K562 (cell line): ENCODE measurements at regions not wholly inside any gene's neighbourhood (a gene's known extent, or its start where the extent isn't known, plus 50 kb on each side); places are given as distances from the start of the nearest gene placed in this dataset.

ENCODE experiments used
- ATAC-seq: fragments of 200-7000 bp; cut with Tn5 transposase; 3 replicates; pipeline ENCODE4 v1.9.1; 2020; ENCODE audit warnings: moderate library complexity
- BruUV-seq: library from RNA; stranded (reverse); fragments of 400-500 nt; replicated peaks from 2 replicates; lab custom pipeline; 2021; lab: Mats Ljungman, UMichigan
- CTCF ChIA-PET: fragments of 300-600 bp; formaldehyde crosslinking; extraction: SDS; loops from one replicate; lab custom pipeline; 2021; ENCODE audit warnings: low intra/inter-chr PET ratio; lab: Yijun Ruan, JAX
- POLR2A ChIA-PET: fragments of 300-600, 350-650 bp; sonication (Branson Sonifier 250); formaldehyde crosslinking; extraction: SDS; loops from one replicate; lab custom pipeline; 2021; ENCODE audit warnings: antibody characterized with exemption, inconsistent platforms; lab: Yijun Ruan, JAX
- DNase-seq, 4 experiments: peaks; one replicate each; pipeline versions ENCODE4 v3.0.0 to v3.0.0-alpha.2; 2011 to 2018; ENCODE audit warnings: low spot score in 3 of 4, mixed read lengths in 3 of 4; ENCODE audit errors: extremely low read depth in 1 of 4
- FAIRE-seq: peaks from 2 replicates; lab custom pipeline; 2011; peaks lifted over from hg19 to GRCh38; lab: Jason Lieb, UNC
- H2AFZ ChIP-seq: 2 replicates; pipeline ENCODE4 v1.6.0; 2011; ENCODE audit warnings: low read depth, low read length, control low read depth, inconsistent platforms
- H3K27ac ChIP-seq: fragments of 200-600 bp; 3 replicates; pipeline ENCODE4 v1.8.0; 2011; ENCODE audit warnings: low read depth, mild to moderate bottlenecking, control low read depth, inconsistent platforms, low read length, moderate library complexity, mixed read lengths; ENCODE audit errors: extremely low read depth
- H3K27me3 ChIP-seq, 2 experiments: fragments of 300-600 bp in 1 of 2; 2 replicates in 1 of 2; 3 replicates in 1 of 2; pipeline versions ENCODE4 v1.6.0 to v1.8.0; 2011; ENCODE audit warnings: inconsistent platforms in 2 of 2, low read length in 2 of 2, mild to moderate bottlenecking in 1 of 2, mixed read lengths in 1 of 2, moderate library complexity in 1 of 2; ENCODE audit not compliant: control insufficient read depth in 2 of 2, insufficient read depth in 2 of 2
- H3K36me3 ChIP-seq: fragments of 300-600 bp; 3 replicates; pipeline ENCODE4 v1.8.0; 2011; ENCODE audit warnings: mild to moderate bottlenecking, low read length, inconsistent platforms; ENCODE audit not compliant: control insufficient read depth, insufficient read depth
- H3K4me1 ChIP-seq, 2 experiments: fragments of 200-600 bp in 1 of 2; replicated peaks in 1 of 2; 2 replicates in 1 of 2; 3 replicates in 1 of 2; pipeline versions ENCODE4 v1.5.1 to v1.8.0; 2011; ENCODE audit warnings: inconsistent platforms in 2 of 2, low read length in 2 of 2, mild to moderate bottlenecking in 1 of 2, mixed read lengths in 1 of 2, moderate library complexity in 1 of 2; ENCODE audit not compliant: control insufficient read depth in 2 of 2, insufficient read depth in 2 of 2
- H3K4me2 ChIP-seq: 2 replicates; pipeline ENCODE4 v1.6.1; 2011; ENCODE audit warnings: low read length, control low read depth, inconsistent platforms, mixed read lengths; ENCODE audit not compliant: insufficient read depth
- H3K4me3 ChIP-seq: fragments of 200-600 bp; sonication (generic), shearing (Covaris generic); 2 replicates; pipeline ENCODE4 v1.5.1; 2016; ENCODE audit warnings: control low read depth, inconsistent platforms
- H3K79me2 ChIP-seq: fragments of 200-600 bp; 3 replicates; pipeline ENCODE4 v1.8.0; 2011; ENCODE audit warnings: low read length, inconsistent platforms; ENCODE audit not compliant: control insufficient read depth, insufficient read depth
- H3K9ac ChIP-seq, 2 experiments: 2 replicates each; pipeline versions ENCODE4 v1.6.0 to v1.6.1; 2011; ENCODE audit warnings: low read depth in 2 of 2, low read length in 2 of 2, control low read depth in 1 of 2, inconsistent platforms in 1 of 2, mild to moderate bottlenecking in 1 of 2, mixed read lengths in 1 of 2; ENCODE audit not compliant: insufficient read depth in 1 of 2
- H3K9me1 ChIP-seq: one replicate; pipeline ENCODE4 v1.6.0; 2011; ENCODE audit warnings: inconsistent platforms, mild to moderate bottlenecking, low read length, moderate library complexity; ENCODE audit not compliant: control insufficient read depth, insufficient read depth
- H3K9me3 ChIP-seq: replicated peaks from 2 replicates; pipeline ENCODE4 v1.5.1; 2011; ENCODE audit warnings: low read depth, low read length, inconsistent platforms; ENCODE audit not compliant: control insufficient read depth, insufficient read depth
- H4K20me1 ChIP-seq: replicated peaks from 2 replicates; pipeline ENCODE4 v1.6.1; 2011; ENCODE audit warnings: low read length, inconsistent platforms, mixed read lengths; ENCODE audit not compliant: control insufficient read depth, insufficient read depth
- AFF1 ChIP-seq, 2 experiments: fragments of 450-650 bp; IDR thresholded peaks; 2 replicates each; pipeline ENCODE4 v1.6.1; 2018; ENCODE audit warnings: mild to moderate bottlenecking in 2 of 2, low read depth in 1 of 2; ENCODE audit not compliant: partially characterized antibody in 2 of 2
- HMG20B ChIP-seq: fragments of 250-450 bp; sonication (Bioruptor Pico); IDR thresholded peaks from 2 replicates; pipeline ENCODE4 v1.5.0; 2021; ENCODE audit warnings: mild to moderate bottlenecking
- HNRNPK ChIP-seq: fragments of 200-400 bp; formaldehyde crosslinking; IDR thresholded peaks from one replicate; pipeline ENCODE4 v1.6.1; 2018; ENCODE audit warnings: mild to moderate bottlenecking, low read depth, low read length; ENCODE audit not compliant: poor library complexity, severe bottlenecking
- KAT8 ChIP-seq: fragments of 450-650 bp; IDR thresholded peaks from 2 replicates; pipeline ENCODE4 v1.6.1; 2016; ENCODE audit warnings: low read depth, mild to moderate bottlenecking
- MXI1 ChIP-seq: IDR thresholded peaks from 2 replicates; pipeline ENCODE4 v1.6.1; 2011; ENCODE audit warnings: low read depth, mild to moderate bottlenecking, improper control_type of control experiment, low read length
- NFIX ChIP-seq: fragments of 250-450 bp; sonication (Bioruptor Pico); IDR thresholded peaks from 2 replicates; pipeline ENCODE4 v1.4.0; 2020; ENCODE audit warnings: low read depth, mild to moderate bottlenecking, moderate library complexity
- POLR2B ChIP-seq: fragments of 450-650 bp; IDR thresholded peaks from 2 replicates; pipeline ENCODE4 v1.6.1; 2018; ENCODE audit warnings: low read depth; ENCODE audit not compliant: partially characterized antibody
- RFX5 ChIP-seq: IDR thresholded peaks from 2 replicates; pipeline ENCODE4 v1.6.1; 2011; ENCODE audit warnings: low read depth, mild to moderate bottlenecking, improper control_type of control experiment, low read length
- YBX1 ChIP-seq: fragments of 450-650 bp; IDR thresholded peaks from 2 replicates; pipeline ENCODE4 v1.7.1; 2016; ENCODE audit warnings: mild to moderate bottlenecking
- ZNF282 ChIP-seq: sonication (generic); formaldehyde crosslinking; IDR thresholded peaks from 2 replicates; pipeline ENCODE4 v1.8.1; 2023; ENCODE audit warnings: missing genetic modification reagents
- WGBS: fragments of 100-300 bp; shearing (Covaris generic); methylation state at CpG from one replicate; pipeline ENCODE4 v1.1.6; 2016; ENCODE audit warnings: low coverage, mixed read lengths; ENCODE audit not compliant: insufficient coverage; ENCODE audit errors: missing lambda C conversion rate; 5-methylcytosine and 5-hydroxymethylcytosine counted together
- in situ Hi-C: fragments of 300-500 bp; cut with MboI; formaldehyde crosslinking; loops from 4 replicates; pipeline ENCODE4 v1.15.0; 2018; ENCODE audit warnings: inconsistent platforms, mixed read lengths
- intact Hi-C: fragments of 100-400 bp; cut with micrococcal nuclease; formaldehyde crosslinking; loops from 2 replicates; pipeline ENCODE4 v1.14.2; 2022

- Histone ChIP-seq H4K20me1 (no peaks in the 10 kb centered on the region), H3K4me3 (no peak overlapping the region), H3K4me1 (no peaks in the 10 kb centered on the region), H3K79me2 (no peaks in the 10 kb centered on the region), H3K9me1 (no peaks in the 10 kb centered on the region), H3K4me2 (no peak overlapping the region), H3K9me3 (no peaks in the 10 kb centered on the region), H2AFZ (no peak overlapping the region), H3K27me3 (no peaks in the 10 kb centered on the region), H3K36me3 (no peaks in the 10 kb centered on the region), H3K27ac (no peak overlapping the region), H3K9ac (no peak overlapping the region)
- ChIA-PET POLR2A (no interaction called here), CTCF (no interaction called here)
- ATAC-seq (no peak), FAIRE-seq (no peak), DNase-seq (no peak)
- in situ Hi-C loops (no loop called here), intact Hi-C loops (no loop called here)
- no TSS peak for BruUV-seq
- 62% methylated on average over 13 of the region's 103 CpGs for WGBS
- no peak for TF ChIP-seq AFF1 (IDR thresholded peaks at IDR 0.05; ENCODE audit: low read depth in 1 of 2, partially characterized antibody in 2 of 2)
- no peak for TF ChIP-seq HNRNPK
- TF ChIP-seq MXI1, result no peak
- no peak for TF ChIP-seq HMG20B (CRISPR knock-in tag)
- TF ChIP-seq YBX1, result no peak
- TF ChIP-seq KAT8, result no peak
- TF ChIP-seq ZNF282 (CRISPR knock-in tag), result no peak
- TF ChIP-seq RFX5, result no peak
- no peak for TF ChIP-seq NFIX (CRISPR knock-in tag)
- TF ChIP-seq POLR2B, result no peak
These were observed 87.4 kb upstream of the ARHGAP32 start for GRCh38 chr11:129279326-129280026.
